GM12891 (cell line): ENCODE measurements at regions not wholly inside any gene's neighbourhood (a gene's known extent, or its start where the extent isn't known, plus 50 kb on each side); places are given as distances from the start of the nearest gene placed in this dataset.

Experiments
- DNase-seq: peaks from one replicate; pipeline ENCODE4 v3.0.0; 2011; ENCODE audit warnings: low spot score; ENCODE audit not compliant: insufficient read length
- FAIRE-seq: peaks from 2 replicates; lab custom pipeline; 2011; peaks lifted over from hg19 to GRCh38; lab: Jason Lieb, UNC
- PAX5 ChIP-seq: IDR thresholded peaks from 2 replicates; pipeline ENCODE4 v1.6.1; 2011; ENCODE audit warnings: low read length, moderate library complexity, mild to moderate bottlenecking; ENCODE audit not compliant: insufficient read depth, severe bottlenecking
- POLR2A ChIP-seq: IDR thresholded peaks from 2 replicates; pipeline ENCODE4 v1.6.1; 2011; ENCODE audit warnings: low read depth, low read length, control low read depth
- POLR2AphosphoS5 ChIP-seq: IDR thresholded peaks from 2 replicates; pipeline ENCODE4 v1.6.1; 2011; ENCODE audit warnings: low read depth, low read length, control low read depth
- POU2F2 ChIP-seq: IDR thresholded peaks from 2 replicates; pipeline ENCODE4 v1.6.1; 2011; ENCODE audit warnings: low read depth, mild to moderate bottlenecking, control low read depth, low read length, moderate library complexity
- SPI1 ChIP-seq: IDR thresholded peaks from 2 replicates; pipeline ENCODE4 v1.6.1; 2011; ENCODE audit warnings: low read depth, low read length, control low read depth
- TAF1 ChIP-seq: IDR thresholded peaks from 2 replicates; pipeline ENCODE4 v1.6.1; 2011; ENCODE audit warnings: low read depth, low read length, control low read depth

DNA sequence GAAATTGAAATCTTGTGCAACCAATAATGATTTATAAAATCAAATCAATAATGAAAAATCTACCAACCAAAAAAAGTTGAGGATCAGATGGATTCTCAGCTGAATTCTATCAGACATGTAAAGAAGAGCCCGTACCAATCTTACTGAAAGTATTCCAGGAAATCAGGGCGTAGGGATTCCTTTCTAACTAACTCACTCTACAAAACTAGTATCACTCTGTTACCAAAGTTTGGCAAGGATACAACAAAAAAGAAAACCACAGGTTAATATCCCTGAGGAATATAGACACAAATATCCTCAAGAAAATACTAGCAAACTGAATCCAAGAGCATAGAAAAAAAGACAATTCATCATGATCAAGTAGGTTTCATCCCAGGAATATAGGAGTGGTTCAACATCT is 52.8 kb upstream of the ADGRL4 start:
- FAIRE-seq = no peak
- TF ChIP-seq POLR2A = no peak
- no peak for TF ChIP-seq SPI1
- TF ChIP-seq TAF1 = no peak
- TF ChIP-seq POLR2AphosphoS5 = no peak
- TF ChIP-seq PAX5 = no peak
- no peak for TF ChIP-seq POU2F2
- DNase-seq = no peak
